GM13977 (cell line): ENCODE measurements at regions not wholly inside any gene's neighbourhood (a gene's known extent, or its start where the extent isn't known, plus 50 kb on each side); places are given as distances from the start of the nearest gene placed in this dataset.

Source experiments
- DNase-seq: peaks from one replicate; pipeline ENCODE4 v3.0.0; 2012; ENCODE audit warnings: low spot score
- in situ Hi-C: fragments of 300-500 bp; cut with MboI; formaldehyde crosslinking; loops from one replicate; pipeline ENCODE4 v1.12.0; 2022; ENCODE audit warnings: low sequenced_read_pairs, low pct_unique_long_range_greater_than_20kb, mixed read lengths, inconsistent platforms; ENCODE audit not compliant: unreplicated experiment
- TF ChIP-seq, protein P1 (sequence below): IDR thresholded peaks from 2 replicates; pipeline ENCODE4 v1.5.1; 2012; ENCODE audit warnings: mild to moderate bottlenecking, control low read depth; ENCODE audit not compliant: insufficient read depth; ENCODE audit errors: extremely low read depth, missing control alignments

DNA sequence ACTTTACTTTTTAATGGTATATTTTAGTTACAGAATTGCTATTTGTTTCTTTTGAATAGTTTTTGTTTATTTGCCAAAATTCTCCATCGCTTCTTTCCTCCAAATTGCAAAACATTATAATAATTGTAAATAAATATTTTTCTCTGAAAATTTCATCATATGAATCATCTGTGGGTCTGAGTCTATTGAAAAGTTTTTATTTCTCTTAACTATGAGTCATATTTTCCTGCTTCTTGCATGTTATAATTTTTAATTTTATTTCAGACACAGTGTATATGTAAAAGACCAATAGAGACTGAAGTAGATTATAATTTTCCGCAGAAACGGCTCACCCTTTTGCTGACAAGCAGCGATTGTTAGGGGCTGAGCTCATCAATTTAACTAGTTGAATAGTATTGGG lies 279.1 kb upstream of the IL12B start:
- DNase-seq: no peak
- in situ Hi-C loops: no loop called here
- TF ChIP-seq, protein P1, sequence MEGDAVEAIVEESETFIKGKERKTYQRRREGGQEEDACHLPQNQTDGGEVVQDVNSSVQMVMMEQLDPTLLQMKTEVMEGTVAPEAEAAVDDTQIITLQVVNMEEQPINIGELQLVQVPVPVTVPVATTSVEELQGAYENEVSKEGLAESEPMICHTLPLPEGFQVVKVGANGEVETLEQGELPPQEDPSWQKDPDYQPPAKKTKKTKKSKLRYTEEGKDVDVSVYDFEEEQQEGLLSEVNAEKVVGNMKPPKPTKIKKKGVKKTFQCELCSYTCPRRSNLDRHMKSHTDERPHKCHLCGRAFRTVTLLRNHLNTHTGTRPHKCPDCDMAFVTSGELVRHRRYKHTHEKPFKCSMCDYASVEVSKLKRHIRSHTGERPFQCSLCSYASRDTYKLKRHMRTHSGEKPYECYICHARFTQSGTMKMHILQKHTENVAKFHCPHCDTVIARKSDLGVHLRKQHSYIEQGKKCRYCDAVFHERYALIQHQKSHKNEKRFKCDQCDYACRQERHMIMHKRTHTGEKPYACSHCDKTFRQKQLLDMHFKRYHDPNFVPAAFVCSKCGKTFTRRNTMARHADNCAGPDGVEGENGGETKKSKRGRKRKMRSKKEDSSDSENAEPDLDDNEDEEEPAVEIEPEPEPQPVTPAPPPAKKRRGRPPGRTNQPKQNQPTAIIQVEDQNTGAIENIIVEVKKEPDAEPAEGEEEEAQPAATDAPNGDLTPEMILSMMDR: no peak

DNA sequence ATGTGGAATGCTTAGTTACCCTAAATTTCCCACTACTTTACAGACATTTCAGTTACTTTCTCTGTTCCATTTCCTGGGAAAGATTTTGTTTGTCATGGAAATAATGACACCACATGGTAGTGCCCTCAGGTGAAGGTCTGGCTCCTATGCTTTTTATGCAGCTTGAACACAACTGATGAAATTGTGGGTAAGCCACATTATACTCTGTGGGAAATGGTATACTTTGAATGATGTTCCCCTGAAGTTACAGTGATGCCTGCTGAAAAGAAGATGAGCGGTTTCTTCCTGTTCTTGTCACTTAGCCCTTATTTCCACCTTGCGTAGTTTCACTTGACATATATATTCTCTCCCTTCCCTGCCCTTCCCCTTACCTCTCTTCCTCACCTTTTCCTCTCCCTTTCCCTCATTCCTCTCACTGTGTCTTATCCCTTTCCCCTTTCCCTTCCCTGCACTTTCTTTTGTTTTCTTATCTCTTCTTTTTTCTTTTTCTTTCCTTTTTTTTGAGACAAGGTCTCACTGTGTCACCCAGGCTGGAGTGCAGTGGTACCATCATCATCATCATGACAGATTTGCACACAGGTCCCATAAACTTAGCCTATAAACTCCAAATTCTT lies 280.8 kb upstream of the IL12B start:
- in situ Hi-C loops: no loop called here
- TF ChIP-seq, protein P1: no peak
- no peak for DNase-seq

DNA sequence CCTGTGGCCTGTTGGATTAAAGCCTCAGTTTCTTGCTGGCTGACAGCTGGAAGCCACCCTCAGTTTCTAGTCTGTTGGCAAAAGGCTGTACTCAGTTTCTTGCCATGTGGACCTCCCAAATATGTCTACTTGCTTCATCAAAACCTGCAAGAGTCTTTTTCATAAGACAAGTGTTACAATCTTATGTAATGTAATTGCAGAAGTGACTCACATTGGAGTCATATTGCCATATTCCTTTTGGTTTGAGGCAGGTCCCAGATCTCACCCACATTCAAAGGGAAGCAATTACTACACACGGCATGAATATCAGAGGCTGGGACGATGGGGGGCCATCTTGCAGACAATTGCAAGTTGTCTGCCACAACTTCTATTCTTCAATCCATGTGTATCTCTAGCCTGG lies 286.7 kb upstream of the IL12B start:
- DNase-seq: no peak
- TF ChIP-seq, protein P1: no peak
- in situ Hi-C loops: no loop called here

DNA sequence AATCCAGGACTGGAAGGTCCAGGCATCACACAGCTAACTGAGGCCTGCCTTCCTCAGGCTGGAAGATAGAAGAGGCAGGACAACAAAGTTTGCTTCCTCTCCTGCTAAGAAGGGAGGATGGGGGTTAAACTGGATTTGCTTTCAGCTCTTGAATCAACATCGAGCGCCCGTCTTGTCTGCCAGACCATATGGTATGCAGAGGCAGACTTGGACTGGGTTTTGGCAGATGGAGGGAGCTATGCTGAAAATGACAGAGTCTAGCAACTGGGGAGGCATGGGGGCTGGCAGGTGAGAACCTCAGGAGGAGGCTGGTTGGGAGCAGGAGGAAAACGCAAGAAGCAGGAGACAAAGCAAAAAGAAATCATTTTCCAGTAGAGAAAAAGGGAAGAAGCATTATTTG lies 289.5 kb upstream of the IL12B start:
- TF ChIP-seq, protein P1: no peak
- in situ Hi-C loops: no loop called here
- no peak for DNase-seq

DNA sequence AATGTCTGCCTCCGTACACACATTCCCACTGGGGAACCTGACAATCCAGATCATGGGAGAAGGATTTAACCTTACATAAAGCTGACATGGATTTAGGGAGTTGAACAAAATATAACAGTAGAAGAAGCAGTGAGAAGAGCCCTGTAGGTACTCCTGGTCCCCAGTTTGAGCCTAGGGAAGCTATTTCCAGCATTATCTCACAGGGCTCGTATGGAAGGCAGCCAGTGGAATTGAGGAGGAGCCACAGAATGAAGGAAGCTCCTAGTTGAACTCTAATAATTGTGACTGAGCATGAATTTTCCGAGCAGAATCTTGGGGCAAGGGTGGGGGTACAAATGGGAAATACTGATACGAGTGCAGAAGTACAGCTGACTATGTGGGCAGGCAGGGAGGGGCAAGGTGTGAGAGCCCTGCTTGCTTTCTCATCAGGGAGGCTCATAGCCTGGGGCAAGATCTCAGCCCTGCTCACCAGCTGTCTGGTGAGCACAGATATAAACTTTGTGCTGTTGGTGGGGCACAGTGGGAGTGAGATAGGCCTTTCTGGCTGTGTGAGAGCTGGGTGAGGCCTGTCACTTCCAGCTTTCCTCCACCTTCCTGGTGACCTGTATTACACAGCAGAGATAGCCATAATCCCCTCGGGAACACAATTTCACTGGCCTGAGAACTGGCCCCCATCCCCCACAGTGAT lies 290.7 kb upstream of the IL12B start:
- in situ Hi-C loops: no loop called here
- TF ChIP-seq, protein P1: no peak
- DNase-seq: no peak

DNA sequence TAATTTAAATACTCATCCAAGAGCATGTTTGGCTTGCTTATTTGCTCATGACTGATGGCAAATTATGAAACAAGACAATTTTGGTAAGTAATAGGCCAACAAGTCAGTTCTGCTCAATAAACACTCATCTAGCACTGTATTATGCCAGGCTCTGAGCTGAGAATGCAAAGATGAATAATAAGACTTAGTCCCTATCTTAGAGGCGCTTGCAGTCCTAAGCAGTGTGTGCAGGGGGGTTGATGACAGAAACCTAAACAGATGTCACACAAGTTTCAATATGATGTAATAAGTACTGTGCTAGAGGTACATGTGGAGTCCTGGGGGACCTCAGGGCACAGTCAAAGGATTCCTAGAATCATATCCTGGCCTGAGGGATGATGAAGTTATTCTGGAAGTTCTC lies 287.6 kb upstream of the ADRA1B start:
- no peak for DNase-seq
- in situ Hi-C loops: no loop called here
- TF ChIP-seq, protein P1: no peak
